ENCODE measurements at regions not wholly inside any gene's neighbourhood (a gene's known extent, or its start where the extent isn't known, plus 50 kb on each side); places are given as distances from the start of the nearest gene placed in this dataset.

GRCh38 chr3:159239059-159239458 is 437.2 kb downstream of the MFSD1 start:
- Histone ChIP-seq H3K4me1 (ENCODE audit: control insufficient read depth in 1 of 2, insufficient read depth in 2 of 2, low read length in 2 of 2) (no peaks in the 10 kb centered on the region), H3K27ac (ENCODE audit: low read depth, low read length) (no peak overlapping the region), H3K9me3 (ENCODE audit: control insufficient read depth in 1 of 2, insufficient read depth in 1 of 2, low read depth in 1 of 2, low read length in 2 of 2) (no peaks in the 10 kb centered on the region), H3K36me3 (ENCODE audit: control insufficient read depth in 1 of 2, insufficient read depth in 2 of 2, low read length in 2 of 2) (no peaks in the 10 kb centered on the region), H2AFZ (ENCODE audit: low read depth, low read length, poor library complexity, severe bottlenecking) (no peak overlapping the region), H3K27me3 (ENCODE audit: insufficient read depth, low read length) (no peaks in the 10 kb centered on the region), H3K9me2 (ENCODE audit: insufficient read depth) (no peaks in the 10 kb centered on the region), H3K4me2 (ENCODE audit: low read length) (no peak overlapping the region), H3K4me3 (replicated peaks in 1 of 2; ENCODE audit: low read depth in 1 of 2, low read length in 2 of 2) (no peak overlapping the region), H3K79me2 (ENCODE audit: insufficient read depth, low read length) (no peaks in the 10 kb centered on the region), H3K9ac (ENCODE audit: low read length) (no peak overlapping the region), H4K20me1 (ENCODE audit: insufficient read depth) (no peaks in the 10 kb centered on the region)
- DNase-seq (ENCODE audit: low read depth, low spot score) = no peak
- ChIA-PET RAD21 (ENCODE audit: low non-redundant PET in 1 of 2, low total read pairs in 2 of 2, uncharacterized antibody in 2 of 2, unreplicated experiment in 2 of 2) (no interaction called here), CTCF (no interaction called here), POLR2A (no interaction called here)
- TF ChIP-seq POLR2AphosphoS5 (IDR thresholded peaks at IDR 0.05; ENCODE audit: low read depth, low read length) = no peak
- no peak for TF ChIP-seq ATF3 (IDR thresholded peaks at IDR 0.05)
- no peak for TF ChIP-seq POLR2A (IDR thresholded peaks at IDR 0.05; ENCODE audit: borderline replicate concordance, extremely low read depth, insufficient read depth, insufficient read length)
- no peak for TF ChIP-seq YY1 (IDR thresholded peaks at IDR 0.05; ENCODE audit: extremely low read depth, insufficient replicate concordance, low read depth, low read length)
- no peak for TF ChIP-seq ZFX (IDR thresholded peaks at IDR 0.05)
- no peak for TF ChIP-seq FOSL1 (IDR thresholded peaks at IDR 0.05; ENCODE audit: low read depth)
- no peak for TF ChIP-seq EZH2 (IDR thresholded peaks at IDR 0.05)
- TF ChIP-seq ZNF274 (IDR thresholded peaks at IDR 0.05; ENCODE audit: low read depth, low read length) = no peak
- TF ChIP-seq CBX3 (IDR thresholded peaks at IDR 0.05; ENCODE audit: low read depth) = no peak
- no peak for TF ChIP-seq JUND (IDR thresholded peaks at IDR 0.05)
- TF ChIP-seq CTCF (IDR thresholded peaks at IDR 0.05 in 2 of 3, conservative IDR thresholded peaks at IDR 0.05 in 1 of 3; ENCODE audit: borderline replicate concordance in 1 of 3, insufficient read depth in 1 of 3, low read depth in 2 of 3, low read length in 2 of 3) = no peak
- TF ChIP-seq SP1 (IDR thresholded peaks at IDR 0.05; ENCODE audit: low read depth) = no peak
- no peak for TF ChIP-seq REST (IDR thresholded peaks at IDR 0.05; ENCODE audit: low read depth)
- no peak for TF ChIP-seq EZH2phosphoT487 (IDR thresholded peaks at IDR 0.05; ENCODE audit: borderline replicate concordance)
- TF ChIP-seq SIN3A (IDR thresholded peaks at IDR 0.05; ENCODE audit: low read depth) = no peak
- TF ChIP-seq RAD21 (IDR thresholded peaks at IDR 0.05; ENCODE audit: low read depth) = no peak
- TF ChIP-seq TCF7L2 (IDR thresholded peaks at IDR 0.05; ENCODE audit: borderline replicate concordance, extremely low read depth, insufficient read depth, insufficient read length) = no peak
- no peak for TF ChIP-seq EGR1 (IDR thresholded peaks at IDR 0.05; ENCODE audit: low read depth)
- no TSS peak for BruUV-seq (replicated peaks)
- ATAC-seq = no peak
- intact Hi-C loops (cut with micrococcal nuclease) = no loop called here

Measured in HCT116 (cell line).